ENCODE measurements at regions not wholly inside any gene's neighbourhood (a gene's known extent, or its start where the extent isn't known, plus 50 kb on each side); places are given as distances from the start of the nearest gene placed in this dataset.

DNA sequence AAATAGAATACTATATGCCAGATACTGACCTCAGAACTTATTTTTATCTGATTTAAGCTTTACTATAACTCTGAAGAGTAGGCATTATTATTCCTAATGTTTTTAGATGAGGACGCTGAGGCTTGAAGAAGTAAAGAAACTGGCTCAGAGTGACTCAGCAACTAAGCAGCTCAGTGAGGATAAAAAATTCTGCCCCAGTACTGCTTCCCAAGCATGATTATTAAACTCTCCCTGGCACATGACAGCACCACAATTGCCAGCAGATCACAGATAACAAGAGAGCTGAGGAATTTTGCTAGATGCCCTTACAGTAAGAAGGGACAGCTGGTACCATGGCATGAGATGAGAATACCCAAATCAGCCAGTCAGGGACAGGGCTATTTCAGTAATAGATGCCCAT lies 219.4 kb downstream of the NKX6-1 start:
- no peak overlapping the region for H3K27ac ChIP-seq (ENCODE audit: low read depth in 1 of 2, low read length in 2 of 2)
- DNase-seq (ENCODE audit: low spot score) = no peak
- H3K27me3 ChIP-seq (ENCODE audit: control insufficient read depth in 4 of 4, insufficient read depth in 4 of 4, low read length in 3 of 4) = peaks cover 0 to 6% (median 0%) of the 10 kb centered on the region in 4 donors
- 57% methylated on average over 1 of the region's 1 CpG for WGBS
- no peaks in the 10 kb centered on the region for H3K36me3 ChIP-seq (ENCODE audit: control insufficient read depth in 4 of 4, insufficient read depth in 3 of 4, low read depth in 1 of 4, low read length in 3 of 4)
- no peak overlapping the region for H3K4me3 ChIP-seq (ENCODE audit: low read depth in 1 of 3, low read length in 3 of 3)
- no peak for TF ChIP-seq EGR1 (IDR thresholded peaks at IDR 0.05; ENCODE audit: low read depth in 2 of 2)
- TF ChIP-seq HNF4G (IDR thresholded peaks at IDR 0.05) = no peak
- H3K9ac ChIP-seq (ENCODE audit: low read depth in 1 of 2, low read length in 2 of 2) = no peak overlapping the region
- no peaks in the 10 kb centered on the region for H3K9me3 ChIP-seq (ENCODE audit: control insufficient read depth in 4 of 4, low read length in 3 of 4)
- H3K4me1 ChIP-seq (ENCODE audit: control insufficient read depth in 4 of 4, insufficient read depth in 4 of 4, low read length in 3 of 4) = no peaks in the 10 kb centered on the region

DNA sequence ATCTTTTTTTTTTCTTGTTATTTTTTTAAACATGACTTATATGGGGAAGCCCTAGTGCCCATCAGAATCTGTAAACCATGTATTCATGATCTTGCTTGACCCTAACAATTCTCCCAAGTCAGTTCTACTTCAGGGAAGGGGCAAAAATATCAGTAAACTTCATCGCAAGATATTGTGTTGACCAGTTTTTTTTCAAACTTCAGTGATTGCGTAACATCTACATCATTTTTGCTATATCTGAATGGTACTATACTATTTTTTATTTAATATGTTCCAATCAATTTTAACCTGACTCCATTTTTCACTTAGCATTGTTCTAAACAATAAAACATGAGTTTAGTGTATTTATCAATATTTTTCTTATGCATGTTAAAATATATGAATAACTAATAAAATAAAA lies 221.2 kb downstream of the NKX6-1 start:
- 93% methylated on average over 2 of the region's 2 CpGs for WGBS
- TF ChIP-seq, protein P1, sequence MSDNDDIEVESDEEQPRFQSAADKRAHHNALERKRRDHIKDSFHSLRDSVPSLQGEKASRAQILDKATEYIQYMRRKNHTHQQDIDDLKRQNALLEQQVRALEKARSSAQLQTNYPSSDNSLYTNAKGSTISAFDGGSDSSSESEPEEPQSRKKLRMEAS (IDR thresholded peaks at IDR 0.05) = no peak
- TF ChIP-seq, protein P2, sequence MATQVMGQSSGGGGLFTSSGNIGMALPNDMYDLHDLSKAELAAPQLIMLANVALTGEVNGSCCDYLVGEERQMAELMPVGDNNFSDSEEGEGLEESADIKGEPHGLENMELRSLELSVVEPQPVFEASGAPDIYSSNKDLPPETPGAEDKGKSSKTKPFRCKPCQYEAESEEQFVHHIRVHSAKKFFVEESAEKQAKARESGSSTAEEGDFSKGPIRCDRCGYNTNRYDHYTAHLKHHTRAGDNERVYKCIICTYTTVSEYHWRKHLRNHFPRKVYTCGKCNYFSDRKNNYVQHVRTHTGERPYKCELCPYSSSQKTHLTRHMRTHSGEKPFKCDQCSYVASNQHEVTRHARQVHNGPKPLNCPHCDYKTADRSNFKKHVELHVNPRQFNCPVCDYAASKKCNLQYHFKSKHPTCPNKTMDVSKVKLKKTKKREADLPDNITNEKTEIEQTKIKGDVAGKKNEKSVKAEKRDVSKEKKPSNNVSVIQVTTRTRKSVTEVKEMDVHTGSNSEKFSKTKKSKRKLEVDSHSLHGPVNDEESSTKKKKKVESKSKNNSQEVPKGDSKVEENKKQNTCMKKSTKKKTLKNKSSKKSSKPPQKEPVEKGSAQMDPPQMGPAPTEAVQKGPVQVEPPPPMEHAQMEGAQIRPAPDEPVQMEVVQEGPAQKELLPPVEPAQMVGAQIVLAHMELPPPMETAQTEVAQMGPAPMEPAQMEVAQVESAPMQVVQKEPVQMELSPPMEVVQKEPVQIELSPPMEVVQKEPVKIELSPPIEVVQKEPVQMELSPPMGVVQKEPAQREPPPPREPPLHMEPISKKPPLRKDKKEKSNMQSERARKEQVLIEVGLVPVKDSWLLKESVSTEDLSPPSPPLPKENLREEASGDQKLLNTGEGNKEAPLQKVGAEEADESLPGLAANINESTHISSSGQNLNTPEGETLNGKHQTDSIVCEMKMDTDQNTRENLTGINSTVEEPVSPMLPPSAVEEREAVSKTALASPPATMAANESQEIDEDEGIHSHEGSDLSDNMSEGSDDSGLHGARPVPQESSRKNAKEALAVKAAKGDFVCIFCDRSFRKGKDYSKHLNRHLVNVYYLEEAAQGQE (IDR thresholded peaks at IDR 0.05) = no peak
- no peak for TF ChIP-seq GABPA (IDR thresholded peaks at IDR 0.05 in 1 of 2, conservative IDR thresholded peaks at IDR 0.05 in 1 of 2)
- TF ChIP-seq, protein P3, sequence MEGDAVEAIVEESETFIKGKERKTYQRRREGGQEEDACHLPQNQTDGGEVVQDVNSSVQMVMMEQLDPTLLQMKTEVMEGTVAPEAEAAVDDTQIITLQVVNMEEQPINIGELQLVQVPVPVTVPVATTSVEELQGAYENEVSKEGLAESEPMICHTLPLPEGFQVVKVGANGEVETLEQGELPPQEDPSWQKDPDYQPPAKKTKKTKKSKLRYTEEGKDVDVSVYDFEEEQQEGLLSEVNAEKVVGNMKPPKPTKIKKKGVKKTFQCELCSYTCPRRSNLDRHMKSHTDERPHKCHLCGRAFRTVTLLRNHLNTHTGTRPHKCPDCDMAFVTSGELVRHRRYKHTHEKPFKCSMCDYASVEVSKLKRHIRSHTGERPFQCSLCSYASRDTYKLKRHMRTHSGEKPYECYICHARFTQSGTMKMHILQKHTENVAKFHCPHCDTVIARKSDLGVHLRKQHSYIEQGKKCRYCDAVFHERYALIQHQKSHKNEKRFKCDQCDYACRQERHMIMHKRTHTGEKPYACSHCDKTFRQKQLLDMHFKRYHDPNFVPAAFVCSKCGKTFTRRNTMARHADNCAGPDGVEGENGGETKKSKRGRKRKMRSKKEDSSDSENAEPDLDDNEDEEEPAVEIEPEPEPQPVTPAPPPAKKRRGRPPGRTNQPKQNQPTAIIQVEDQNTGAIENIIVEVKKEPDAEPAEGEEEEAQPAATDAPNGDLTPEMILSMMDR (IDR thresholded peaks at IDR 0.05; ENCODE audit: low read depth, low read length, missing input control) = no peak
- no peak for TF ChIP-seq HNF4G (IDR thresholded peaks at IDR 0.05)
- Histone ChIP-seq H3K27me3 (ENCODE audit: control insufficient read depth in 4 of 4, insufficient read depth in 4 of 4, low read length in 3 of 4) (peaks cover 0 to 6% (median 0%) of the 10 kb centered on the region in 4 donors), H3K4me3 (ENCODE audit: low read depth in 1 of 3, low read length in 3 of 3) (no peak overlapping the region), H3K36me3 (ENCODE audit: control insufficient read depth in 4 of 4, insufficient read depth in 3 of 4, low read depth in 1 of 4, low read length in 3 of 4) (no peaks in the 10 kb centered on the region), H3K9ac (ENCODE audit: low read depth in 1 of 2, low read length in 2 of 2) (no peak overlapping the region), H3K4me1 (ENCODE audit: control insufficient read depth in 4 of 4, insufficient read depth in 4 of 4, low read length in 3 of 4) (no peaks in the 10 kb centered on the region), H3K27ac (ENCODE audit: low read depth in 1 of 2, low read length in 2 of 2) (no peak overlapping the region), H3K9me3 (ENCODE audit: control insufficient read depth in 4 of 4, low read length in 3 of 4) (no peaks in the 10 kb centered on the region)
- no peak for DNase-seq (ENCODE audit: low spot score)

DNA sequence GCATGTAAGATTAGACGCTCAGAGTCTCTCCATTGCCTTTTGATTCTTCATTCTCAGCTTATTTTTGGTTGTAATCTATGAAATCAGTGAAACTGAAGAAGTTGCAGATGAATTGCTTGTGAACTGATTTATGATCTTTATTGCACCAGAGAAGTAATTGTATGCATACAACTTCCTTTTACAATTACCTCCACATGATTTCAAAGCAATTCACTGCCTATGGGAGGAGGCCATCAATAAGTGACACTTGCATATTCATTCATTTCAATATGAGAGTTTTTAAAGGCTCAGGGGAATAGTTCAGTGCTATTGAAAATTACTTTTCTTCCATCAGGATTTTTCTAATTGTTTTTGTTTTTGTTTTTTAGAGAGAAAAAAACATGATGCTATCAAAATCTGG lies 222.3 kb downstream of the NKX6-1 start:
- H3K9me3 ChIP-seq (ENCODE audit: control insufficient read depth in 4 of 4, low read length in 3 of 4) = no peaks in the 10 kb centered on the region
- no peaks in the 10 kb centered on the region for H3K4me1 ChIP-seq (ENCODE audit: control insufficient read depth in 4 of 4, insufficient read depth in 4 of 4, low read length in 3 of 4)
- WGBS = 73% methylated on average over 1 of the region's 1 CpG
- H3K9ac ChIP-seq (ENCODE audit: low read depth in 1 of 2, low read length in 2 of 2) = no peak overlapping the region
- no peak overlapping the region for H3K4me3 ChIP-seq (ENCODE audit: low read depth in 1 of 3, low read length in 3 of 3)
- H3K36me3 ChIP-seq (ENCODE audit: control insufficient read depth in 4 of 4, insufficient read depth in 3 of 4, low read depth in 1 of 4, low read length in 3 of 4) = no peaks in the 10 kb centered on the region
- H3K27ac ChIP-seq (ENCODE audit: low read depth in 1 of 2, low read length in 2 of 2) = no peak overlapping the region
- H3K27me3 ChIP-seq (ENCODE audit: control insufficient read depth in 4 of 4, insufficient read depth in 4 of 4, low read length in 3 of 4) = peaks cover 0 to 6% (median 0%) of the 10 kb centered on the region in 4 donors
- no peak for DNase-seq (ENCODE audit: low spot score)
- no peak for TF ChIP-seq YY1 (IDR thresholded peaks at IDR 0.05)
- no peak for TF ChIP-seq RXRA (IDR thresholded peaks at IDR 0.05)
- no peak for TF ChIP-seq EGR1 (IDR thresholded peaks at IDR 0.05; ENCODE audit: low read depth in 2 of 2)
- no peak for TF ChIP-seq HNF4G (IDR thresholded peaks at IDR 0.05)
- TF ChIP-seq, protein P2 (IDR thresholded peaks at IDR 0.05) = no peak
- no peak for TF ChIP-seq SP1 (IDR thresholded peaks at IDR 0.05)
- TF ChIP-seq FOXA1 (IDR thresholded peaks at IDR 0.05) = no peak
- TF ChIP-seq GABPA (IDR thresholded peaks at IDR 0.05 in 1 of 2, conservative IDR thresholded peaks at IDR 0.05 in 1 of 2) = no peak
- TF ChIP-seq, protein P4, sequence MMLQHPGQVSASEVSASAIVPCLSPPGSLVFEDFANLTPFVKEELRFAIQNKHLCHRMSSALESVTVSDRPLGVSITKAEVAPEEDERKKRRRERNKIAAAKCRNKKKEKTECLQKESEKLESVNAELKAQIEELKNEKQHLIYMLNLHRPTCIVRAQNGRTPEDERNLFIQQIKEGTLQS (IDR thresholded peaks at IDR 0.05) = no peak
- TF ChIP-seq, protein P5, sequence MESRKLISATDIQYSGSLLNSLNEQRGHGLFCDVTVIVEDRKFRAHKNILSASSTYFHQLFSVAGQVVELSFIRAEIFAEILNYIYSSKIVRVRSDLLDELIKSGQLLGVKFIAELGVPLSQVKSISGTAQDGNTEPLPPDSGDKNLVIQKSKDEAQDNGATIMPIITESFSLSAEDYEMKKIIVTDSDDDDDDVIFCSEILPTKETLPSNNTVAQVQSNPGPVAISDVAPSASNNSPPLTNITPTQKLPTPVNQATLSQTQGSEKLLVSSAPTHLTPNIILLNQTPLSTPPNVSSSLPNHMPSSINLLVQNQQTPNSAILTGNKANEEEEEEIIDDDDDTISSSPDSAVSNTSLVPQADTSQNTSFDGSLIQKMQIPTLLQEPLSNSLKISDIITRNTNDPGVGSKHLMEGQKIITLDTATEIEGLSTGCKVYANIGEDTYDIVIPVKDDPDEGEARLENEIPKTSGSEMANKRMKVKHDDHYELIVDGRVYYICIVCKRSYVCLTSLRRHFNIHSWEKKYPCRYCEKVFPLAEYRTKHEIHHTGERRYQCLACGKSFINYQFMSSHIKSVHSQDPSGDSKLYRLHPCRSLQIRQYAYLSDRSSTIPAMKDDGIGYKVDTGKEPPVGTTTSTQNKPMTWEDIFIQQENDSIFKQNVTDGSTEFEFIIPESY (IDR thresholded peaks at IDR 0.05) = no peak
- TF ChIP-seq, protein P3 (IDR thresholded peaks at IDR 0.05; ENCODE audit: low read depth, low read length, missing input control) = no peak
